ENCODE measurements at regions not wholly inside any gene's neighbourhood (a gene's known extent, or its start where the extent isn't known, plus 50 kb on each side); places are given as distances from the start of the nearest gene placed in this dataset.

- Histone ChIP-seq H3K9ac (ENCODE audit: extremely low read depth, low read length, poor library complexity, severe bottlenecking) (no peak overlapping the region), H3K4me1 (ENCODE audit: control insufficient read depth, insufficient read depth, low read length) (peaks cover 5% of the 10 kb centered on the region), H3K4me3 (ENCODE audit: low read length) (no peak overlapping the region), H3K36me3 (ENCODE audit: control insufficient read depth, insufficient read depth, low read length) (no peaks in the 10 kb centered on the region), H3K27me3 (ENCODE audit: control insufficient read depth, insufficient read depth, low read length, poor library complexity, severe bottlenecking) (no peaks in the 10 kb centered on the region), H3K27ac (ENCODE audit: low read depth, low read length) (no peak overlapping the region), H3K9me3 (ENCODE audit: control insufficient read depth, low read length) (no peaks in the 10 kb centered on the region)
- Mint-ChIP-seq H3K27me3 (ENCODE audit: insufficient read depth) (no peaks in the 10 kb centered on the region), H3K4me1 (peaks cover 30% of the 10 kb centered on the region), H3K4me3 (no peak overlapping the region), H3K9me3 (no peaks in the 10 kb centered on the region), H3K27ac (no peak overlapping the region), H3K36me3 (ENCODE audit: low read depth) (no peaks in the 10 kb centered on the region)
- no peak for DNase-seq
- TF ChIP-seq, protein P1, sequence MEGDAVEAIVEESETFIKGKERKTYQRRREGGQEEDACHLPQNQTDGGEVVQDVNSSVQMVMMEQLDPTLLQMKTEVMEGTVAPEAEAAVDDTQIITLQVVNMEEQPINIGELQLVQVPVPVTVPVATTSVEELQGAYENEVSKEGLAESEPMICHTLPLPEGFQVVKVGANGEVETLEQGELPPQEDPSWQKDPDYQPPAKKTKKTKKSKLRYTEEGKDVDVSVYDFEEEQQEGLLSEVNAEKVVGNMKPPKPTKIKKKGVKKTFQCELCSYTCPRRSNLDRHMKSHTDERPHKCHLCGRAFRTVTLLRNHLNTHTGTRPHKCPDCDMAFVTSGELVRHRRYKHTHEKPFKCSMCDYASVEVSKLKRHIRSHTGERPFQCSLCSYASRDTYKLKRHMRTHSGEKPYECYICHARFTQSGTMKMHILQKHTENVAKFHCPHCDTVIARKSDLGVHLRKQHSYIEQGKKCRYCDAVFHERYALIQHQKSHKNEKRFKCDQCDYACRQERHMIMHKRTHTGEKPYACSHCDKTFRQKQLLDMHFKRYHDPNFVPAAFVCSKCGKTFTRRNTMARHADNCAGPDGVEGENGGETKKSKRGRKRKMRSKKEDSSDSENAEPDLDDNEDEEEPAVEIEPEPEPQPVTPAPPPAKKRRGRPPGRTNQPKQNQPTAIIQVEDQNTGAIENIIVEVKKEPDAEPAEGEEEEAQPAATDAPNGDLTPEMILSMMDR (conservative IDR thresholded peaks at IDR 0.05): no peak
- WGBS, 2 experiments (ENCODE audit: insufficient coverage in 1 of 2, insufficient read length in 1 of 2): 67 to 84% methylated on average over 1 of the region's 1 CpG
Measured at GRCh38 chr5:125274211-125274610, 527.8 kb upstream of the ZNF608 start.

DNA sequence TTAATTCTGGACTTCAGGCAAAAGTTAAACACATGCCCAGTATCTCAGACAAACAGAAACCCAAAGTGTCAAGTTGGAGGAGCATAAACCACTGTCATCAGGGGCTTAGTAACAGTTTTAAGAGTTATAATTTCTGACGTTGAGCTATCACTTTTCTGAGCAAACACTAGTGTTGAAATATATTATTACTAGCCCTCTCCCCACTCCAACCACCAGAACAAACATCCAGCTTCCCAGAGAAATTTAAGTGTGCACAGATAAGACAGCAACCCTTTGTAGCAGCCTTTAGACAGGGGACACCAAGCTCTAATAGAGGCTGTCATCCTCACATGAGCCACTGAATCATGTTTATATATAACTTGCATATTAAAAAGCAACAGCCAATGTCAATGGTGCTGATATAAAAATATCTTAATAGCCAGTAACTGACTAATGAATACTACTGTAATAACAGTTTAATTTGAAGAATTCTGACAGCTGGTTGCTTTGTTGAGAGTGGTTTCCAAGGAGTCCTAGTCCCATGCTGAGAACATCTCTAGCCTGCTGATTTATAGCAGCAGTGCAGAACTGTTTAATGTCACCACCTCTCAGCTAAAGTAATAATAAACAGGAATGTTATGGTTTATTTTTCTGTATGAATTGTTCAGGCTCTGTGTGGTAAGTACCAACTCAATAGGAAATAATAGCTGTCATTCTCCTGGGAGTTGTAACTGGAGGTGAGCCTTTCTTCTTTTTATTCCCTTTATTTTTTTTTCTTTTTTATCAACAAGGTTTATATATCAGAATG, 528.7 kb upstream of the ZNF608 start:
- Mint-ChIP-seq H3K36me3 (ENCODE audit: low read depth) (no peaks in the 10 kb centered on the region), H3K27me3 (ENCODE audit: insufficient read depth) (no peaks in the 10 kb centered on the region), H3K4me3 (no peak overlapping the region), H3K27ac (no peak overlapping the region), H3K4me1 (peaks cover 30% of the 10 kb centered on the region), H3K9me3 (no peaks in the 10 kb centered on the region)
- peaks cover 5% of the 10 kb centered on the region for H3K4me1 ChIP-seq (ENCODE audit: control insufficient read depth, insufficient read depth, low read length)
- WGBS, 2 experiments (ENCODE audit: insufficient coverage in 1 of 2, insufficient read length in 1 of 2): 93% methylated on average over 1 of the region's 1 CpG; no CpG with 5 or more reads in 1 of the 2 experiments
- TF ChIP-seq, protein P1 (conservative IDR thresholded peaks at IDR 0.05): no peak
- H3K4me3 ChIP-seq (ENCODE audit: low read length): no peak overlapping the region
- H3K36me3 ChIP-seq (ENCODE audit: control insufficient read depth, insufficient read depth, low read length): no peaks in the 10 kb centered on the region
- no peaks in the 10 kb centered on the region for H3K27me3 ChIP-seq (ENCODE audit: control insufficient read depth, insufficient read depth, low read length, poor library complexity, severe bottlenecking)
- DNase-seq: no peak
- H3K9ac ChIP-seq (ENCODE audit: extremely low read depth, low read length, poor library complexity, severe bottlenecking): no peak overlapping the region
- H3K27ac ChIP-seq (ENCODE audit: low read depth, low read length): peak overlapping the region; percentile 15
- H3K9me3 ChIP-seq (ENCODE audit: control insufficient read depth, low read length): no peaks in the 10 kb centered on the region

DNA sequence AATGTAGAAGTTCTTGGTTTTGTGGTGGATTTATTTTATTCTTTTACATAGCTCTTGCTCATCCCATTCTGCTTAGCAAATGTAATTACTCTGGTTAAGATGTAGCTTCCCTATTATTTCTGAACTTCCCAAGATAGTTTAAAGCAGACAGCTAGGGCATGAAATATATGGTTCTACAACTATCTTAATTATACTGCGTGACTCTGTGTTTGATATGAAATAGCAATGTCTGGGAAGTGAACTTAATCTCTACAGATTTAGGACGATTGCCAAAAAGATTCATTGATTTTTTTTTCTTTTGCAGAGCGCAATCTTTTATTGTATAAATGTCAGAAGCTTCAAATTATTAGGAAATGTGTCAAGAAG, 529.3 kb upstream of the ZNF608 start:
- Histone ChIP-seq H3K9ac (ENCODE audit: extremely low read depth, low read length, poor library complexity, severe bottlenecking) (no peak overlapping the region), H3K36me3 (ENCODE audit: control insufficient read depth, insufficient read depth, low read length) (no peaks in the 10 kb centered on the region), H3K9me3 (ENCODE audit: control insufficient read depth, low read length) (no peaks in the 10 kb centered on the region), H3K27ac (ENCODE audit: low read depth, low read length) (no peak overlapping the region), H3K27me3 (ENCODE audit: control insufficient read depth, insufficient read depth, low read length, poor library complexity, severe bottlenecking) (no peaks in the 10 kb centered on the region), H3K4me1 (ENCODE audit: control insufficient read depth, insufficient read depth, low read length) (peaks cover 5% of the 10 kb centered on the region), H3K4me3 (ENCODE audit: low read length) (no peak overlapping the region)
- Mint-ChIP-seq H3K9me3 (no peaks in the 10 kb centered on the region), H3K36me3 (ENCODE audit: low read depth) (no peaks in the 10 kb centered on the region), H3K27ac (no peak overlapping the region), H3K27me3 (ENCODE audit: insufficient read depth) (no peaks in the 10 kb centered on the region), H3K4me3 (no peak overlapping the region), H3K4me1 (peaks cover 25% of the 10 kb centered on the region)
- WGBS, 2 experiments (ENCODE audit: insufficient coverage in 1 of 2, insufficient read length in 1 of 2): 88 to 96% methylated on average over 2 to 3 of the region's 3 CpGs
- TF ChIP-seq, protein P1 (conservative IDR thresholded peaks at IDR 0.05): no peak
- DNase-seq: no peak
